Mucosa of descending colon (tissue), 3 donors: ENCODE measurements at regions not wholly inside any gene's neighbourhood (a gene's known extent, or its start where the extent isn't known, plus 50 kb on each side); places are given as distances from the start of the nearest gene placed in this dataset.

Source experiments
- ATAC-seq: fragments of 200-7000 bp; cut with Tn5 transposase; one replicate; pipeline ENCODE4 v1.9.1; 2020; ENCODE audit warnings: mild to moderate bottlenecking, moderate library complexity
- DNase-seq, 3 donors: peaks; one replicate each; pipeline ENCODE4 v3.0.0-alpha.2; 2020
- H3K36me3 ChIP-seq: fragments of 200-600 bp; one replicate; pipeline ENCODE4 v1.8.0; 2021; ENCODE audit warnings: low read depth, mild to moderate bottlenecking
- H3K4me1 ChIP-seq: fragments of 200-600 bp; one replicate; pipeline ENCODE4 v1.8.0; 2021; ENCODE audit warnings: low read depth, mild to moderate bottlenecking
- H3K4me3 ChIP-seq: fragments of 200-600 bp; one replicate; pipeline ENCODE4 v1.8.0; 2021; ENCODE audit warnings: mild to moderate bottlenecking
- H3K9me3 ChIP-seq: fragments of 200-600 bp; one replicate; pipeline ENCODE4 v1.8.0; 2021; ENCODE audit warnings: mild to moderate bottlenecking
- CTCF ChIP-seq: fragments of 200-600 bp; IDR thresholded peaks from one replicate; pipeline ENCODE4 v1.8.0; 2022; ENCODE audit warnings: antibody characterized with exemption, mild to moderate bottlenecking
- intact Hi-C, 2 donors: fragments of 100-400 bp; cut with DNase I in 1 of 2; cut with micrococcal nuclease in 1 of 2; formaldehyde crosslinking; loops; one replicate each; pipeline versions ENCODE4 v1.11.0 to v1.11.1; 2022; cut with DNase I, micrococcal nuclease
- donor health status: DM: no; HTN: no; CAD: no; lungs with moderate emphysema.
- donor health status: DM: no; HTN: no; CAD: no.
- donor health status: DM: no; HTN: yes; CAD: no.

- no peak for TF ChIP-seq CTCF
- ATAC-seq = peak; percentile 53
- intact Hi-C loops = no loop called here
Observed at GRCh38 chr6:4314201-4314707, 178.9 kb upstream of the ECI2 start.

GRCh38 chr6:4313044-4313686 lies 177.8 kb upstream of the ECI2 start:
- ATAC-seq = peak; percentile 79
- intact Hi-C loops = no loop called here
- H3K4me3 ChIP-seq = no peak overlapping the region
- no peak for TF ChIP-seq CTCF
- peak in 2 of 3 donors; percentile 51 to 63 for DNase-seq
- peaks cover 16% of the 10 kb centered on the region for H3K9me3 ChIP-seq
- no peaks in the 10 kb centered on the region for H3K36me3 ChIP-seq
- peaks cover 12% of the 10 kb centered on the region for H3K4me1 ChIP-seq

More at GRCh38 chr6:4314201-4314707, 178.9 kb upstream of the ECI2 start:
- H3K36me3 ChIP-seq = no peaks in the 10 kb centered on the region
- H3K9me3 ChIP-seq = peaks cover 16% of the 10 kb centered on the region
- H3K4me3 ChIP-seq = no peak overlapping the region
- no peak for DNase-seq
- H3K4me1 ChIP-seq = peaks cover 12% of the 10 kb centered on the region

GRCh38 chr6:4311976-4312860 lies 176.8 kb upstream of the ECI2 start:
- intact Hi-C loops = no loop called here
- no peak for DNase-seq
- H3K4me3 ChIP-seq = no peak overlapping the region
- H3K36me3 ChIP-seq = no peaks in the 10 kb centered on the region
- H3K9me3 ChIP-seq = peaks cover 16% of the 10 kb centered on the region
- H3K4me1 ChIP-seq = peaks cover 7% of the 10 kb centered on the region
- no peak for ATAC-seq
- TF ChIP-seq CTCF = no peak

- peaks cover 16% of the 10 kb centered on the region for H3K9me3 ChIP-seq
- H3K36me3 ChIP-seq = no peaks in the 10 kb centered on the region
- DNase-seq (no peak), ATAC-seq (no peak)
- H3K4me3 ChIP-seq = no peak overlapping the region
- intact Hi-C loops = no loop called here
- no peaks in the 10 kb centered on the region for H3K4me1 ChIP-seq
- TF ChIP-seq CTCF = no peak
Observed at GRCh38 chr6:4309540-4309939, 174.2 kb upstream of the ECI2 start.

- H3K4me3 ChIP-seq = no peak overlapping the region
- ATAC-seq = no peak
- no peaks in the 10 kb centered on the region for H3K4me1 ChIP-seq
- no peaks in the 10 kb centered on the region for H3K36me3 ChIP-seq
- H3K9me3 ChIP-seq = peaks cover 16% of the 10 kb centered on the region
- no peak for TF ChIP-seq CTCF
- intact Hi-C loops = no loop called here
- no peak for DNase-seq
Observed at GRCh38 chr6:4308364-4308763, 173.0 kb upstream of the ECI2 start.
